ENCODE measurements at regions not wholly inside any gene's neighbourhood (a gene's known extent, or its start where the extent isn't known, plus 50 kb on each side); places are given as distances from the start of the nearest gene placed in this dataset.
"Not testable (repeated sequence)": the region's sequence is repeated elsewhere in the genome, so short reads cannot be mapped to it uniquely, and the experiment has no call there.

GRCh38 chr10:109765838-109766237 is 157.5 kb downstream of the XPNPEP1 start:
- H3K27me3 ChIP-seq (ENCODE audit: control insufficient read depth, insufficient read depth, low read length): no peaks in the 10 kb centered on the region
- no peaks in the 10 kb centered on the region for H3K36me3 ChIP-seq (ENCODE audit: control insufficient read depth, insufficient read depth, low read length)
- H3K4me3 ChIP-seq (ENCODE audit: low read depth, low read length): no peak overlapping the region
- no peak overlapping the region for H3K27ac ChIP-seq (ENCODE audit: low read depth, low read length)
- no peak overlapping the region for H3K9ac ChIP-seq (ENCODE audit: low read depth, low read length)
- H3K4me1 ChIP-seq (ENCODE audit: control insufficient read depth, insufficient read depth, low read length): no peaks in the 10 kb centered on the region
- H3K9me3 ChIP-seq (ENCODE audit: control insufficient read depth, insufficient read depth, low read length): no peaks in the 10 kb centered on the region

- Histone ChIP-seq H3K36me3 (ENCODE audit: control insufficient read depth, insufficient read depth, low read length) (no peaks in the 10 kb centered on the region), H3K27me3 (ENCODE audit: control insufficient read depth, insufficient read depth, low read length) (no peaks in the 10 kb centered on the region), H3K4me3 (ENCODE audit: low read depth, low read length) (no peak overlapping the region), H3K9ac (ENCODE audit: low read depth, low read length) (no peak overlapping the region), H3K9me3 (ENCODE audit: control insufficient read depth, insufficient read depth, low read length) (no peaks in the 10 kb centered on the region), H3K4me1 (ENCODE audit: control insufficient read depth, insufficient read depth, low read length) (no peaks in the 10 kb centered on the region), H3K27ac (ENCODE audit: low read depth, low read length) (no peak overlapping the region)
Measured at GRCh38 chr10:109762555-109762954, 160.8 kb downstream of the XPNPEP1 start.

DNA sequence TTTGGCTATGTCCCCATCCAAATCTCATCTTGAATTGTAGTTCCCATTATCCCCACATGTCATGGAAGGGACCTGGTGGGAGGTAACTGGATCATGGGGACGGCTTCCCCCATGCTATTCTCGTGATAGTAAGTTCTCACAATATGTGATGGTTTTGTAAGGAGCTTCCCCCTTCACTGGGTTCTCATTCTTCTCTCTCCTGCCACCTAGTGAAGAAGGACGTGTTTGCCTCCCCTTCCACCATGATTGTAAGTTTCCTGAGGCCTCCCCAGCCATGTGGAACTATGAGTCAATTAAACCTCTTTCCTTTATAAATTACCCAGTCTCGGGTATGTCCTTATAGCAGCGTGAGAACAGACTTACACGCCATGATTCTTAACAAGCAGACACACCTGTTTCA is 165.6 kb downstream of the XPNPEP1 start:
- not testable (repeated sequence) for H3K36me3 ChIP-seq (ENCODE audit: control insufficient read depth, insufficient read depth, low read length); H3K4me1 ChIP-seq (ENCODE audit: control insufficient read depth, insufficient read depth, low read length); H3K27me3 ChIP-seq (ENCODE audit: control insufficient read depth, insufficient read depth, low read length); H3K27ac ChIP-seq (ENCODE audit: low read depth, low read length); H3K9me3 ChIP-seq (ENCODE audit: control insufficient read depth, insufficient read depth, low read length); H3K4me3 ChIP-seq (ENCODE audit: low read depth, low read length); H3K9ac ChIP-seq (ENCODE audit: low read depth, low read length)

DNA sequence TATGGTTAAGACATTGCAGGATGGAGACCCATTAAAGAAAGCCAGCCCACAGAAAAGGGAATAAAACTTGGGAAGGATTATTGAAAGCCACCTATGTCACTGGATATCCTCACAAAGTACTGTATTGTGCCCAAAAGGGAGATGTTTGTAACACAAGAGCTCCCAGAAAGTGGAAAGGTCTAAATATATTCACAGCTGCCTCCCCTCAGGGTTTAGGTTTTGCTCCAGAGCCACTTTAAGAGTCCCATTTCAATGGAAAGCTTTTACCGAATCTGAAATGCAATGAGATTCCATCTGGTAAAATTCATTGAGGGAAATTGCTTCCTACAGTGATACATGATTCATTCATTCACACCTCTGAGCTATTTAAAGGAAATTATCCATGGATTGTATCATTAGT is 176.4 kb downstream of the XPNPEP1 start:
- H3K36me3 ChIP-seq (ENCODE audit: control insufficient read depth, insufficient read depth, low read length): no peaks in the 10 kb centered on the region
- no peaks in the 10 kb centered on the region for H3K4me1 ChIP-seq (ENCODE audit: control insufficient read depth, insufficient read depth, low read length)
- H3K9ac ChIP-seq (ENCODE audit: low read depth, low read length): no peak overlapping the region
- H3K4me3 ChIP-seq (ENCODE audit: low read depth, low read length): no peak overlapping the region
- H3K27me3 ChIP-seq (ENCODE audit: control insufficient read depth, insufficient read depth, low read length): no peaks in the 10 kb centered on the region
- no peak overlapping the region for H3K27ac ChIP-seq (ENCODE audit: low read depth, low read length)
- no peaks in the 10 kb centered on the region for H3K9me3 ChIP-seq (ENCODE audit: control insufficient read depth, insufficient read depth, low read length)

DNA sequence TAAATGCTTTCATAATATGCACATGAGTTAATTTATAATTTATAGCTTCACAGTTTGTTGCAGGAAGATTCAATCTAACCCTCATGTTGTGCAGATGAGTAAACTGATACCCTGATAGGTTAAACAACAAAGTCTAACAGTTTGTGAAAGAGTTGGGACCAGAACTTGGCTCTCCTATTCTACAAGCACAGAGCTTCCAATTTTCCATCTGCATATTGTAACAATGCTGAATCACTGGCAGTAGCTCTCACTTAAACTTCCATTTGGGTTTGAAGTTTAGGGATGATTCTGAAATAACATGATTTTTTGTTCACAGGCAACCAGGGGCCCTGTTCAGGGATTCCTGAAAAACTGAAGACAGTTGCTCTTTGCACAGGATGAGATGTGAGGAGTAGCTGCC is 179.3 kb downstream of the XPNPEP1 start:
- H3K4me1 ChIP-seq (ENCODE audit: control insufficient read depth, insufficient read depth, low read length): no peaks in the 10 kb centered on the region
- no peaks in the 10 kb centered on the region for H3K36me3 ChIP-seq (ENCODE audit: control insufficient read depth, insufficient read depth, low read length)
- no peak overlapping the region for H3K9ac ChIP-seq (ENCODE audit: low read depth, low read length)
- H3K27me3 ChIP-seq (ENCODE audit: control insufficient read depth, insufficient read depth, low read length): no peaks in the 10 kb centered on the region
- H3K9me3 ChIP-seq (ENCODE audit: control insufficient read depth, insufficient read depth, low read length): no peaks in the 10 kb centered on the region
- H3K4me3 ChIP-seq (ENCODE audit: low read depth, low read length): no peak overlapping the region
- no peak overlapping the region for H3K27ac ChIP-seq (ENCODE audit: low read depth, low read length)

DNA sequence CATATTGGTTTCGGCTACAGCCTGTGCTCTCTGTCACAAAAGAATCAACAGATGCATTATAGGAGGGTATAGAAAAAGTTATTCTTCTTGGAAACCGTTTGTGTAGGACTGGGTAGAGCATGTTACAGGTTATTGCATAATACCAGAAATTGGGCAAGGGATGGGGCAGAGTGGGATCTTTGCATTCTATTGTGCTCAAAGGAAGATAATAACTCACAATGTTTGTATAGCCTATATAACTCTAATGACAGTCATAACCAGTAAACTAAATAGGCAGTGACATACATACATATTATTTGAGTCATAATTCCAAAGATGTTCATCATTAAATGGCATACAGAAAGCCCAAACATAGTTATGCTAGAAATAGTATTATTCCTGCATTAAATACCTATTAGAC is 179.7 kb downstream of the XPNPEP1 start:
- H3K36me3 ChIP-seq (ENCODE audit: control insufficient read depth, insufficient read depth, low read length): no peaks in the 10 kb centered on the region
- H3K27ac ChIP-seq (ENCODE audit: low read depth, low read length): no peak overlapping the region
- no peaks in the 10 kb centered on the region for H3K27me3 ChIP-seq (ENCODE audit: control insufficient read depth, insufficient read depth, low read length)
- H3K4me1 ChIP-seq (ENCODE audit: control insufficient read depth, insufficient read depth, low read length): no peaks in the 10 kb centered on the region
- H3K9me3 ChIP-seq (ENCODE audit: control insufficient read depth, insufficient read depth, low read length): no peaks in the 10 kb centered on the region
- H3K4me3 ChIP-seq (ENCODE audit: low read depth, low read length): no peak overlapping the region
- no peak overlapping the region for H3K9ac ChIP-seq (ENCODE audit: low read depth, low read length)

DNA sequence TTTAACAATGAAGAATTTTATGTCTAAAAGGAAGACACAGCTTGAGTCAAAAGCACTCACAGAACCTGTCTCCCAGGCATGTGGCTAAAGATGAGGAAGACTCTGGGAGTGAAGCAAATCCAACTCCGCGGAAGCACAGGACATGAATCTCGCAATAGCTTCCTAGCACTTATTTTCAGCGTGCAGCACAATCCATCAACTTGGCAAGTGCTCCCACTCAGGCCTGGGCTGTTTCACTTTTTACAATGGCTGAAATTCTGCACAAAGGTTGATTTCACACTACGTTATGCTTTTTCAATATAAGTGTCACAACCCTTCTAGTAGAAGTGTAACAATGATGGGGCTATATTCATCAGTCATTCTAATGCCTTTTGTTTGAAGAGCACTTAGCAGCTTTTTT is 180.2 kb downstream of the XPNPEP1 start:
- H3K9ac ChIP-seq (ENCODE audit: low read depth, low read length): no peak overlapping the region
- H3K27ac ChIP-seq (ENCODE audit: low read depth, low read length): no peak overlapping the region
- no peak overlapping the region for H3K4me3 ChIP-seq (ENCODE audit: low read depth, low read length)
- no peaks in the 10 kb centered on the region for H3K9me3 ChIP-seq (ENCODE audit: control insufficient read depth, insufficient read depth, low read length)
- H3K27me3 ChIP-seq (ENCODE audit: control insufficient read depth, insufficient read depth, low read length): no peaks in the 10 kb centered on the region
- H3K36me3 ChIP-seq (ENCODE audit: control insufficient read depth, insufficient read depth, low read length): no peaks in the 10 kb centered on the region
- H3K4me1 ChIP-seq (ENCODE audit: control insufficient read depth, insufficient read depth, low read length): no peaks in the 10 kb centered on the region

DNA sequence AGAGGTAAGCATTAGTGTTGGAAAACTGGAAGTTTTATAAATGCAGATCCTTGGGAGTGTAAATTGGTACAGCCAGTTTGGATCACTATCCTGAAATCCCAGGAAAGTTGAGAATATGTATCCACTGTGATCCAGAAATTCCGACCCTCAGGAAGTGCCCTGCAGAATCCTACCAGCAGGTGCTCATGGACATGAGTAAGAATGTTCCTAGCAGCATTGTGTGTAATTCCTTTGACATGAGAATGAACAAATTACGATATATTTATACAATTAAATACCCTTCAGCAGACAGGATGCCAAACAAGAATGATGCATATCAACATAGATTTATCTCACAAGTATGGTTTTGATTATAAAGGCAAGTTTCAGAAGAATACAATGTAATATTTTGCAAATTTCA is 181.6 kb downstream of the XPNPEP1 start:
- Histone ChIP-seq H3K4me3 (ENCODE audit: low read depth, low read length) (no peak overlapping the region), H3K36me3 (ENCODE audit: control insufficient read depth, insufficient read depth, low read length) (no peaks in the 10 kb centered on the region), H3K9me3 (ENCODE audit: control insufficient read depth, insufficient read depth, low read length) (no peaks in the 10 kb centered on the region)

DNA sequence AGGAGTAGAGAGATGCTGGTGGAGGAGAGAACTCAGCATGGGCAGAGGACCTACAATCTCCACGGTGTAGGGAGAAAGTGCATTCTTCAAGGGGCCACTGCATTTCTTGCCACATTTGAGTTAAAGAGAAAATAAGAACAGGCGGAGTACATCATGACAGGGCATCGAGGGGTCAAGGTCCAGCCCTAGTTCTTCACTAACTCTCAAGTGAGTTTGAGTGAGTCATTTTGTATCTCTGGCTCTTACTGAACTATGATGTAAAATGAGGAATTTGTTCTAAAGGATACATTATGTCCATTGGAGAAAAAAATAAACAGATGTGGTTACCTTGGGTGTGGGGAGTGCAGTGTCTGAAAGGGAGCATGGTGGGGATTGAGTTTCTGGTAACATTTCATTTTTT is 182.9 kb downstream of the XPNPEP1 start:
- H3K4me3 ChIP-seq (ENCODE audit: low read depth, low read length): no peak overlapping the region
- no peak overlapping the region for H3K9ac ChIP-seq (ENCODE audit: low read depth, low read length)
- no peaks in the 10 kb centered on the region for H3K9me3 ChIP-seq (ENCODE audit: control insufficient read depth, insufficient read depth, low read length)
- H3K36me3 ChIP-seq (ENCODE audit: control insufficient read depth, insufficient read depth, low read length): no peaks in the 10 kb centered on the region
- H3K27ac ChIP-seq (ENCODE audit: low read depth, low read length): no peak overlapping the region
- H3K4me1 ChIP-seq (ENCODE audit: control insufficient read depth, insufficient read depth, low read length): no peaks in the 10 kb centered on the region
- H3K27me3 ChIP-seq (ENCODE audit: control insufficient read depth, insufficient read depth, low read length): no peaks in the 10 kb centered on the region

More for the DNA sequence above, 181.6 kb downstream of the XPNPEP1 start:
- no peak overlapping the region for H3K27ac ChIP-seq (ENCODE audit: low read depth, low read length)
- H3K4me1 ChIP-seq (ENCODE audit: control insufficient read depth, insufficient read depth, low read length): no peaks in the 10 kb centered on the region
- no peaks in the 10 kb centered on the region for H3K27me3 ChIP-seq (ENCODE audit: control insufficient read depth, insufficient read depth, low read length)
- no peak overlapping the region for H3K9ac ChIP-seq (ENCODE audit: low read depth, low read length)

DNA sequence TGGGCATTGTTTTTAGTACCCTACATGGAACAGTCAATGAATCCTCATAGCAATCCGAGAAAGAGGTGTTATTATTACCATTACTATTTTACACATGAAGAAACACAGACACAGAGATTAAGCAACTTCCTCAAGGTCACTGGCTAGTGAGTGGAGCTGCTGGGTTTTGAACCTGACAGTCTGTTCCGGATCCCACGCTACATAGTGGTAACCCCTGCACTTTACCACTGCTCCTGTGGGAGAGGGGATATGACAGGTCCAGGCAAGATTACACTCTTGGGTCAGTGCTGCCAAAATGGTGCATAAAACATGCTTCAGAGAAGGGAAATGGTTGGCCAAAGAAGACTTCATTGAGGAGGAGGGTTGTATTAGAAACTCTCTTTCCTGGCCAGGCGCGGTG is 185.7 kb downstream of the XPNPEP1 start:
- no peaks in the 10 kb centered on the region for H3K9me3 ChIP-seq (ENCODE audit: control insufficient read depth, insufficient read depth, low read length)
- H3K36me3 ChIP-seq (ENCODE audit: control insufficient read depth, insufficient read depth, low read length): no peaks in the 10 kb centered on the region
- no peaks in the 10 kb centered on the region for H3K4me1 ChIP-seq (ENCODE audit: control insufficient read depth, insufficient read depth, low read length)
- H3K4me3 ChIP-seq (ENCODE audit: low read depth, low read length): no peak overlapping the region
- no peak overlapping the region for H3K9ac ChIP-seq (ENCODE audit: low read depth, low read length)
- no peaks in the 10 kb centered on the region for H3K27me3 ChIP-seq (ENCODE audit: control insufficient read depth, insufficient read depth, low read length)
- H3K27ac ChIP-seq (ENCODE audit: low read depth, low read length): no peak overlapping the region

DNA sequence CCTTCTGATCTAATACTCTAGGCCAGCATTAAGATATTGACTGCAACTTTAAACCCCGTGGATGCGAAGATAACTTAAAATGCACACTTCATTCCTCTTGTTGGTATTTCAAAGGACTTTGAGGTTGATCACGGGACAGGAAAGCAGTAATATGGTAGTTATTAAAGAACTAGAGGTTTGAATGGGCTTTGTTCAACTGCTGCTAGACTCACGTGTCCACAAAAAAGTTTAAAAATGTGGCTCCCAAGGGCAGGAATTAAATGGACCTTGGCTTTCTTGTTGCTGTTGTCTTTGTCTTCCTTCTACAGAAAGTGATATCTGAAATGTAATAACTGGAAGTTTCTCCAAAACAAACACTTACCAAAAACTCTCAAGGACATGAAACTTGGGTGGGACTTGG is 186.3 kb downstream of the XPNPEP1 start:
- H3K27ac ChIP-seq (ENCODE audit: low read depth, low read length): no peak overlapping the region
- H3K4me1 ChIP-seq (ENCODE audit: control insufficient read depth, insufficient read depth, low read length): no peaks in the 10 kb centered on the region
- H3K9me3 ChIP-seq (ENCODE audit: control insufficient read depth, insufficient read depth, low read length): no peaks in the 10 kb centered on the region
- no peak overlapping the region for H3K4me3 ChIP-seq (ENCODE audit: low read depth, low read length)
- no peaks in the 10 kb centered on the region for H3K36me3 ChIP-seq (ENCODE audit: control insufficient read depth, insufficient read depth, low read length)
- H3K9ac ChIP-seq (ENCODE audit: low read depth, low read length): no peak overlapping the region
- H3K27me3 ChIP-seq (ENCODE audit: control insufficient read depth, insufficient read depth, low read length): no peaks in the 10 kb centered on the region

GRCh38 chr10:109735776-109736175 is 187.5 kb downstream of the XPNPEP1 start:
- Histone ChIP-seq H3K36me3 (ENCODE audit: control insufficient read depth, insufficient read depth, low read length) (no peaks in the 10 kb centered on the region), H3K4me3 (ENCODE audit: low read depth, low read length) (no peak overlapping the region), H3K9ac (ENCODE audit: low read depth, low read length) (no peak overlapping the region), H3K9me3 (ENCODE audit: control insufficient read depth, insufficient read depth, low read length) (no peaks in the 10 kb centered on the region), H3K27ac (ENCODE audit: low read depth, low read length) (no peak overlapping the region), H3K27me3 (ENCODE audit: control insufficient read depth, insufficient read depth, low read length) (no peaks in the 10 kb centered on the region), H3K4me1 (ENCODE audit: control insufficient read depth, insufficient read depth, low read length) (no peaks in the 10 kb centered on the region)

All from HUES48 (cell line).